ENCODE measurements at regions not wholly inside any gene's neighbourhood (a gene's known extent, or its start where the extent isn't known, plus 50 kb on each side); places are given as distances from the start of the nearest gene placed in this dataset.

- TF ChIP-seq CTCF (conservative IDR thresholded peaks at IDR 0.05) (no peak), EZH2 (IDR thresholded peaks at IDR 0.05; ENCODE audit: low read depth) (no peak)
Observed at GRCh38 chr3:74214286-74214685, 400.2 kb downstream of the CNTN3 start.

Measured in PC-9 (cell line).